Left ventricle myocardium inferior (tissue), 1 donor: ENCODE measurements at regions not wholly inside any gene's neighbourhood (a gene's known extent, or its start where the extent isn't known, plus 50 kb on each side); places are given as distances from the start of the nearest gene placed in this dataset.

Source experiments
- DNase-seq: peaks from one replicate; pipeline ENCODE4 v3.0.0-alpha.2; 2020
- H3K27ac ChIP-seq: fragments of 200-600 bp; replicated peaks from 2 replicates; pipeline ENCODE4 v1.8.0; 2021
- H3K27me3 ChIP-seq: fragments of 200-600 bp; 2 replicates; pipeline ENCODE4 v1.8.0; 2021; ENCODE audit warnings: low read depth
- H3K36me3 ChIP-seq: fragments of 200-600 bp; 2 replicates; pipeline ENCODE4 v1.8.0; 2021
- H3K4me1 ChIP-seq: fragments of 200-600 bp; 2 replicates; pipeline ENCODE4 v1.8.0; 2021
- H3K4me3 ChIP-seq: fragments of 200-600 bp; 2 replicates; pipeline ENCODE4 v1.8.0; 2021; ENCODE audit warnings: mild to moderate bottlenecking, moderate library complexity
- H3K9me3 ChIP-seq: fragments of 200-600 bp; replicated peaks from 2 replicates; pipeline ENCODE4 v1.8.0; 2021
- intact Hi-C: fragments of 100-400 bp; cut with micrococcal nuclease; formaldehyde crosslinking; loops from one replicate; pipeline ENCODE4 v1.11.0; 2022
- TF ChIP-seq, protein P1 (sequence below): fragments of 200-600 bp; IDR thresholded peaks from 2 replicates; pipeline ENCODE4 v1.8.0; 2021; ENCODE audit warnings: antibody characterized with exemption, mild to moderate bottlenecking, borderline replicate concordance
- donor health status: DM: no; HTN: yes; CAD: no; lungs with severe emphysema.

DNA sequence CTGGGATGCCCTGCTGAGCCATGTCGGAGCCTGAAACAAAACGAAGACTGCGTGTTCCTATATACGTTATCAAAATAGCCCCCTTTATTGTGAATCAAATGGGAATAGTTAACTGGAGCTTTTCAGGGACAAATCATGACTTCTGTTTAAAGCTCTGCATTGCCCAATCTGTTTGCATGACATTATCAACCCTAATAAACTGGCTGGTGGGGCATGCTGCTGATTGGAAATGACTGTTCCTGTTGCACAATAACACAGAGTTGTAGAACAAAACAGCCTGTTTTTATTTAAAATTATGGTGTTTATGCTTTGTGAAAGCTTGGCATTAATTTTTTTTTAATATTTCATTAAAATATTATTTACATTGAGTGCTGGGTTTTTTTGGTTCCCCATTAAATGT lies 215.5 kb downstream of the TMEM167A start:
- Histone ChIP-seq H3K4me1 (peaks cover 11% of the 10 kb centered on the region), H3K36me3 (no peaks in the 10 kb centered on the region), H3K9me3 (no peaks in the 10 kb centered on the region), H3K27me3 (no peaks in the 10 kb centered on the region), H3K27ac (no peak overlapping the region), H3K4me3 (no peak overlapping the region)
- no peak for DNase-seq
- intact Hi-C loops: no loop called here
- TF ChIP-seq, protein P1, sequence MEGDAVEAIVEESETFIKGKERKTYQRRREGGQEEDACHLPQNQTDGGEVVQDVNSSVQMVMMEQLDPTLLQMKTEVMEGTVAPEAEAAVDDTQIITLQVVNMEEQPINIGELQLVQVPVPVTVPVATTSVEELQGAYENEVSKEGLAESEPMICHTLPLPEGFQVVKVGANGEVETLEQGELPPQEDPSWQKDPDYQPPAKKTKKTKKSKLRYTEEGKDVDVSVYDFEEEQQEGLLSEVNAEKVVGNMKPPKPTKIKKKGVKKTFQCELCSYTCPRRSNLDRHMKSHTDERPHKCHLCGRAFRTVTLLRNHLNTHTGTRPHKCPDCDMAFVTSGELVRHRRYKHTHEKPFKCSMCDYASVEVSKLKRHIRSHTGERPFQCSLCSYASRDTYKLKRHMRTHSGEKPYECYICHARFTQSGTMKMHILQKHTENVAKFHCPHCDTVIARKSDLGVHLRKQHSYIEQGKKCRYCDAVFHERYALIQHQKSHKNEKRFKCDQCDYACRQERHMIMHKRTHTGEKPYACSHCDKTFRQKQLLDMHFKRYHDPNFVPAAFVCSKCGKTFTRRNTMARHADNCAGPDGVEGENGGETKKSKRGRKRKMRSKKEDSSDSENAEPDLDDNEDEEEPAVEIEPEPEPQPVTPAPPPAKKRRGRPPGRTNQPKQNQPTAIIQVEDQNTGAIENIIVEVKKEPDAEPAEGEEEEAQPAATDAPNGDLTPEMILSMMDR: no peak

DNA sequence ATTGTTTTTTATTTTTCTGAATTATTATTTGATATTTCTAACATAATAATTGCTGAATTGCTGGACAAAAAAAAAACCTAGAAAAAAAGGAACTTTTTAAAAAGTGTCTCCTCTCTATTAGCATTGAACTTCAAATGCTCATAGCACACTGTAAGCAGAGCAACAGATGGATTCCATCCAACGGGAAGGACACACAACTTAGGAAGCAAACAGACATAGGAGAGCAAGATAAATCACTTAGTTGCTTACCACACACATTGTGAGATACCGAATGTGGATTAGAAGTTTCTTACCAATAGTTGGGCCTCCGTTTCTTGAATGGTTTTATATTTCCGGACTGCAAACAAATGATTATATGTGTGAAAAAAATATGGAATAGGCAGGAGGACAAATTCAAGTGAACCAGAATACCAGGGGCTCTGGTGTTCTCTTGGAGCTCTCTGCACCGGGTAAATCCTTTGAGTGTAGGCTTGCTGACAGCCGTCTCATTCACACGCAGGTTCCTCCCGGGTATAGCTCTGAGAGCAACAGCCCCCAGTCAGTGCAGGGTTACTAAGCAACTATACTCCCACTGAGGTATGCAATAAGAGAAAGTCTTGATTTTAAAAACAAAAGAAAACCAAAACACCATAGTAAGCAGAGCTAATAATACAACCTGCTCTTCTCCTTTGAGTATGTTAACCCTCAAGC lies 217.6 kb downstream of the TMEM167A start:
- no peak overlapping the region for H3K27ac ChIP-seq
- intact Hi-C loops: no loop called here
- TF ChIP-seq, protein P1: no peak

DNA sequence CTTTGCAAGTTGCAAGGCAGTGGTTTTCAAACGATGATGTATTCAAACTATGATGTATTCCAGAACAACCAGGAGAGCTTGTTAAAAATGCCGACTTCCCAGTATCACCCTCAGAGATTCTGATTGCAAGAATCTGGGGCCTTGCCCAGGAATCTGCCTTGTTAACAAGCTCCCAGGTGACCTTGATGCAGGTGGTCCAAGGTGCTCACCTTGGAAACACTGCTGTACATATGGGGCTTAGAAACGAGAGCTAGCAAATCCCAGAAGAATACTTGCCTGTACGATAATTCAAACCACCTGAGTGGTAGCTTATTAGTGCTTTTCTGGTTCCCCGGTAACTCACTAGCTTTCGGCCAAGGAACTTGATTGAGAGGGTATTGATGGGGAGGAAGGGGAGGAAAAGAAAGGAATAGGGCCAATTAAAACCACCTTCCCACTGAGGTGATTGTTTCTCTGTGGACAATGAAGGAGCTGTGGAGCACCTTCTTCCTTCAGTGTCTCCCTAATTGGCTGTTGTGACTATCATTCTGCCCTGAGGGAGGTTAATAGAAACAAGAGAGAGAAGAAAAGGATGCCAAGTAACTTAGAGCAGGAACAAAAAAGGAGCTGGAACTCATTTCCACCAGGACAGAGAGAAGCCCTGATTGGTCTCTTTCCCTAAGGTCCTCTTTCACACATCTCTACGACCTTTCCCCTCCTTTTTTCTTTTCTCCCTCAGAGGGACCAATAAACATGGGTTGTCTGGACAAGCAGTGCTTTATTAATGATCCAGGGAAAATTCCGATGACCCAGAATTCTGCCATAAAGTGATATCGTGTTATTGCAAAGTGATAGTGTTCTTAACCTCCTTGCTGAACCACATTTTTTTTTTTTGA lies 218.8 kb downstream of the TMEM167A start:
- TF ChIP-seq, protein P1: no peak
- no peak overlapping the region for H3K27ac ChIP-seq
- intact Hi-C loops: no loop called here

More for the DNA sequence above, 217.6 kb downstream of the TMEM167A start:
- no peak for DNase-seq
- no peaks in the 10 kb centered on the region for H3K9me3 ChIP-seq
- no peak overlapping the region for H3K4me3 ChIP-seq
- peaks cover 11% of the 10 kb centered on the region for H3K4me1 ChIP-seq
- no peaks in the 10 kb centered on the region for H3K27me3 ChIP-seq
- H3K36me3 ChIP-seq: no peaks in the 10 kb centered on the region

DNA sequence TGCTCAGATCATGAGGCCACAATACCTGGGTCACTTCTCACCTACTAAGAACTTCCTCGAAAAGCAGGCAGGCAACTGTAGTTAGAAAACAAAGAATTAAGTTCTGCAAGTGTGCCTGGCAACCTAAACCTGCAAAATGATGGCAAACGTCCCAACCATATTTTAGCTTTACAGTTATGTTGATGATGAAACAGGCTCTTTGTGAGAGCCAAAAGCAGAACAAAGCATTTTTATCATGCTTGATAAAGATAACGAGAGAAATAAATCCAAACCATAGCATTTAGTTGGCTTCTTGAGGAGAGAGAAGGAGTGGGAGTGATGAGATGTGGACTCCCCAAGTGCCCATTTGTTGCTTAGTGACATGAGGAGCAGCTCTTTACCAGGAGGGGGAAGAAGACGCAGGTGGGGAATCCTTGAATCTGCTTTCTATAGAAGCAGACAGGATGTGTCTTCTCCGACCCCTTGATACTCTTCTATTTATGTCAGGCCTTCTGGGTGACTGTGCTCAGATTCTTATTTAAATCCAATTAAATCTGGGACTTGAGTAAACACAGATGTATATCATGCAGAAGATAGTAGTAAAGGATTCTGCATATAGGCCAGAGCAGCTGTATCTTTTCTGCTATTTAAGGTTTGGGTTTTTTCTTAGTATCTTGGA lies 221.2 kb downstream of the TMEM167A start:
- no peak overlapping the region for H3K27ac ChIP-seq
- H3K9me3 ChIP-seq: no peaks in the 10 kb centered on the region
- no peak overlapping the region for H3K4me3 ChIP-seq
- peaks cover 7% of the 10 kb centered on the region for H3K27me3 ChIP-seq
- TF ChIP-seq, protein P1: no peak
- no peaks in the 10 kb centered on the region for H3K36me3 ChIP-seq
- no peak for DNase-seq
- intact Hi-C loops: no loop called here
- peaks cover 11% of the 10 kb centered on the region for H3K4me1 ChIP-seq

More for the DNA sequence above, 218.8 kb downstream of the TMEM167A start:
- H3K9me3 ChIP-seq: no peaks in the 10 kb centered on the region
- no peaks in the 10 kb centered on the region for H3K36me3 ChIP-seq
- no peak for DNase-seq
- H3K27me3 ChIP-seq: peaks cover 7% of the 10 kb centered on the region
- H3K4me3 ChIP-seq: no peak overlapping the region
- peaks cover 11% of the 10 kb centered on the region for H3K4me1 ChIP-seq

DNA sequence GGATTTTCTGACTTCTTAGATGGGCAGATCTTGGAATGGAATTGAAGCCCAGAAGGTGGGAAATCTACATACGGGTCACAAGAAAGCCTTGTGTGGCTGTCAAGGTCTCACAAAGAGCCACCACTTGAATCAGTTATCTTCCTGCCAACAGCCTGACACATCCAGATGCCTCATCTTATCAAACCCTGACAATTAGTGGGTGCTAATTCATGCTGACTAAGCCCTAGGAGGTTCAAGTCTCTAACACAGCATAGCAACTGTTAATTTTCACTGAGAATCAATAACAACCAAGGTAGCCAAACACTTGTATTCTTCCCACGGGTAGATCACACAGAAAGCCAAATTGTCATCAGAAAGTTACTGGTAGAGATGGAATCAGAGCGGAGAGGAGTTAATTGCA lies 222.2 kb downstream of the TMEM167A start:
- no peak for DNase-seq
- Histone ChIP-seq H3K4me3 (no peak overlapping the region), H3K9me3 (no peaks in the 10 kb centered on the region), H3K36me3 (no peaks in the 10 kb centered on the region), H3K4me1 (peaks cover 11% of the 10 kb centered on the region), H3K27ac (no peak overlapping the region), H3K27me3 (peaks cover 7% of the 10 kb centered on the region)
- TF ChIP-seq, protein P1: no peak
- intact Hi-C loops: no loop called here
